Inferior parietal cortex (tissue), 1 donor: ENCODE measurements at regions not wholly inside any gene's neighbourhood (a gene's known extent, or its start where the extent isn't known, plus 50 kb on each side); places are given as distances from the start of the nearest gene placed in this dataset.

Source experiments
- DNase-seq: peaks from one replicate; pipeline ENCODE4 v3.0.0-alpha.2; 2016; ENCODE audit errors: extremely low spot score

DNA sequence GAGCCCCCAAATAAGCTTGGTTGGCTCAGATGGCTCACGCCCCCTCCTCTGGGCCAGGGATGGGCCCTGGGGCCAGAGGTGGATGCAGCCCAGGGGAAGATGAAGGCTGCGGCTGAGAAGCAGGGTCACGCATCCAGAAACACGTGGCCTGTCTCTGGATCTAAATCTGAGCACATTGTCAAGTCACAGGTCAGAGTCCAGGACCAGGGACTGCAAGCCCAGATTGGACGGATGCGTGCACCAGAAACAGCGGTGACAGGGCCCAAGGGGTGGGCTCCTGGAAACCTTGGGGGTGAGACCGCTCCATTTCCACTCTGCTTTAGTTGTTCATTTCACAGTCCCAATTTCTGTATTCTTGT lies 226.2 kb downstream of the ACKR3 start:
- DNase-seq: no peak

DNA sequence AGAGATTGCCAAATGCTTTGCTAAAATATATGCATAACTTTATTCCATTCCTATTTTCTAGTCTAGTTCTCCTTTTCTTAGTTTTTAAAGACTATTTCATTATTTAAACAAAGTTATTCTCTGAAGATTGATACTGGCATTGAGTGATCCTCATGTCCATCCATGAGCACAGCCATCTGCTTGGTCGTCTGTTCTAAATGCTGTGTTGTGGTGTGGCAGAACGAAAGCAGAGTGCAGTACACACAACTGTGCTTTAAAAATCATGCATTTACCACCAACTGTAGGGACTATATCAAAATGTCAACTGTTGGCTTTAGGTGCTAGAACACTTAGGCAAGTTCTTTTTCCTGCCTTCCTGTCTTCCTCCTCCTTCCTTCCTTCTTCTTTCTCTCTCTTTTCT lies 226.6 kb downstream of the ACKR3 start:
- no peak for DNase-seq

DNA sequence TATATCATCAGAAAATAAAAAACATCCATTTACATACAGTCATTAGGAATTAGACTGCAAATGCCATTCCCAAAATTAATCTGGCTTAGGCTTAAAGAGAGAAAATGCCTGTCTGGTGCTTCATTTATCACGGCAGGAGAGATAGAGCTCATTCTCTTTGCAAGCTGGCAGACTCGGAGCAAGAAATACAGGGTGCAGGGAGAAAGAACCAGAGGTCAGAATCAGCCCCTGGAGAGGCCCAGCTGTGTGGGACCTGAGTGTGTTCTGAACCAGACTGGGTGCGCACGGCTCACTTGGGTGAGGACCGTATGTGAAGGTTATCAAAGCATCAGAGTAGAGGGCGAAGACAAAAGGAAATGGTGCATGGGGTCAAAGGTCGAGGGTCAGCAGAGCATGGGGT lies 227.8 kb downstream of the ACKR3 start:
- no peak for DNase-seq

DNA sequence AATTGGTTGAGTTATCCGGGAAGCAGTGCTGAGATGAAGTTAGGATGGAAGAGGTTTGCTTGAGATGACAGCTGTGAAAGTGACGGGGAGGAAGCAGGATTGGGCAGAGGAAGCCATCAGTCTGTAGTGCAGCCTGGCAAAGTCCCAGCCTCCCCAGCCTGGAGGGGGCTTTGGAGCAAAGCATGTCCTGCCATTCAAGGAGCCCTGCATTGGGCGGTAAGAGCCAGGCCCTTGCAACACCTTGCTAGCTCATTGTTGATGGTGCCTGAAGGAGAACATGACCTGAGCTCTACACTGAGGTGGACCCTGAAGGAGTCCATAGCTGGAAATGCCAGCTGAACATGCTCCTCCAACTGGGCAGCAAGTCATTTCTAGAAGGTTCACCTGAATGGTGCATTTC lies 228.9 kb downstream of the ACKR3 start:
- no peak for DNase-seq

DNA sequence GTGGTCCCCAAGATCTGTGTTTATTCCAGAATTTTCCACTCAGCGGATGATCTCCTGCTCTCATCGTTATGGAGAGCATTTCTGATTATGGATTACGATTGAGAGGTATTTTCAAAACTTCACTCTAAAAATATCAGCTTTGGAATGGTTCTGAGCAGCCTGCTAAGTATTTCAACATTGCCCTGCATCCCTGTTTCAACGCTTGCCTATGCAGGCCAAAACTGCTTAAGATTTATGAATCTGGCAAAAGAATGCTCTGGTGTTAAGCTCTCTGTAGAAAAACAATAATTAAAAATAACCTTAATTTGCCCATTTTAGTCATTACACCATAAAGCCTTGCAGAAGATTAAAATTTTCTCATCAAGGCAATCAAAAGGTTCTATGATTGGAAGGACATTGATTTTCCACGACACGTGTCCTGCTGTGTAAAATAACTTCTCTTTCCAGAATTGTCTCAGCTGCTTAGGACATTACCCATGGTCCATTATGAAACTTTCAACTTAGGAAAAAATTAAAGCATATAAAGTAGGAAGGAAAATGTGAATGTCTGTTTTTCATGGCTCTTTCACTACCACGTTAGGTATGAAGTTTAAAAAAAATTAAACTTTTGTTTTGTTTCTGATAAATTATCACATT lies 229.9 kb downstream of the ACKR3 start:
- no peak for DNase-seq

DNA sequence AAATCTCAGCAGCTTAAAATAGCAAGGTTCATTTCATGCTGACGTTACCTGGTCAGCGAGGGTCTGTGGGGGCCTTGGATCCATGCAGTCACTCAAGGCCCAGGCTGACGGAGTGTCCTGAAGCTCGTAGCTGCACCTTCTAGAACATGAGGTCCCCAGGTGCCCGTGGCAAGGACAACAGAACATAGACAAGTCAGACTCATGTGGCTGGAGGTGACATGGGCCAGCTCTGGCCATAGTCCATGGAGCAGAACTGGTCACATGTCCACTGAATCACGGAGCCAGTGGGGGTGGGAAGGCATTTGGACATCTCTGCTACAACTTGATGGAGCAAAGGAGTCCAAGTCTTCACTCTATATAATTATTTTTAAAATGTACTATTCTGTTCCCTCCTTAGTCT lies 233.2 kb downstream of the ACKR3 start:
- DNase-seq: no peak

DNA sequence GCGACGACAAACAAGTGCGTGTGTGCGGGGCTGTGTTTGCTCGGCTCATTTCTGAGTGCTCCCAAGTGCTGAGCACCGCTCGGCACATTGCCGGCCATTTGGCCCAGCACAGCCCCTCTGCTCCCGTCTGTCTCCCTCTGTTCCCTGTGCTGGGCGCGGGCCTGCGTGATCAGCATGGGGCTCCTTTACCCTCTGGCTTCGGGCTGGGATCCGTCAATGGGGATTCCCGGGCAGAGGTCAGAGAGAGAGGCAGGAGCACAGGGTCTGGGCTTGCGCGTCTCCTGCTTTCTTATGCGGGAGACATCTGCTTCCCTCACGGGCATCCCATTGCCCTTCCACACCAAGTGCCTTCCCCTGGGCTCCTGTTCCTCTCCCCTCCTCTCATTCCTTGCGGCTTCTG lies 234.0 kb downstream of the ACKR3 start:
- no peak for DNase-seq

DNA sequence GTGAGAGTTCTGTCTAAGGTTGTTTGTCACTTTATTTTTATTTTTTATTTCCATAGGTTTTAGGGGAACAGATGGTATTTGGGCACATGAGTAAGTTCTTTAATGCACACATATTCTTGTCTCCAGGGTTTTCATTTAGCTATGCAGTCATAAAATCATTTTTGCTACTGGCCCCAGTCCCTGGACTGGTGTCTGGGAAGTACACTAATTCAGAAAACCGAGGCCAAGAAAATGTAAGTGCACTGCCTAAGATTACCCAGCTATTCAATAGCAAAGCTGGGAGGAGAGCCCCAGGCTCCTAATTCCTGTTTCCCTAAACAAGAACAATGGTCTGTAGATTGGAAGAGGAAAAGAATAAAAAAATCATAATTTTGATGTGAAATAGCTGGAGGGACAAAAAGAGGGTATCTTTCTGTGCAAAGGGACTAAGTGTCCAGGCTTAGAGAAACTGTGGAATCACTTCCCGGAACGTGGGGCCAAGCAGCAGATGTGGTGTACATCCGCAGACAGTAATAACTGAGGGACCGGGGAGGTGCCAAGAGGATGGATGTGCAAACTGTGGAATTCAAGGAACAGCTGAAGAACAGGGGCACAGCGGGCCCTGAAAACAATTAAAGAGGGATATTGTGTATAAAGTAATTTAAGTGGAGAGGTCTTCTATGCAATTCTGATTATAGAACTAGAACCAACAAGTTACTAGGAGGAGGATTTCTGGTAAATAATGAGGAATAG lies 236.3 kb downstream of the ACKR3 start:
- no peak for DNase-seq

DNA sequence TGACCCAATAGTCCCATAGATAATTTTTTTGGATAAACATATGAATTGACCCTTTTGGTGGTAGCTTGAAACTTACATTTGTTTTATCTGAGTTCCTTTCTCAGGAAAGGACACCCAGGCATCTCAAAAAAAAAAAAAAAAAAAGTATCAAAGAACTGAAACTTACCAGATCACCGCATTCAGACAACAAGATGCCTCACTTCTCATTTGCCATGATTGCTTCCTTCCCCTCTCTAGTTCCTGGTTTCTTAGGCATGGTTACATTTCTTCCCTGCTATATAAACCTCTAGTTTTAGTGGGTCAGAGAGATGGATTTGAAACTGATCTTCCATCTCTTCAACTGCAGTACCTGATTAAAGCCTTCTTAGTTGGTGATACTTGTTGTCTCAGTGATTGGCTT lies 240.1 kb downstream of the ACKR3 start:
- no peak for DNase-seq

DNA sequence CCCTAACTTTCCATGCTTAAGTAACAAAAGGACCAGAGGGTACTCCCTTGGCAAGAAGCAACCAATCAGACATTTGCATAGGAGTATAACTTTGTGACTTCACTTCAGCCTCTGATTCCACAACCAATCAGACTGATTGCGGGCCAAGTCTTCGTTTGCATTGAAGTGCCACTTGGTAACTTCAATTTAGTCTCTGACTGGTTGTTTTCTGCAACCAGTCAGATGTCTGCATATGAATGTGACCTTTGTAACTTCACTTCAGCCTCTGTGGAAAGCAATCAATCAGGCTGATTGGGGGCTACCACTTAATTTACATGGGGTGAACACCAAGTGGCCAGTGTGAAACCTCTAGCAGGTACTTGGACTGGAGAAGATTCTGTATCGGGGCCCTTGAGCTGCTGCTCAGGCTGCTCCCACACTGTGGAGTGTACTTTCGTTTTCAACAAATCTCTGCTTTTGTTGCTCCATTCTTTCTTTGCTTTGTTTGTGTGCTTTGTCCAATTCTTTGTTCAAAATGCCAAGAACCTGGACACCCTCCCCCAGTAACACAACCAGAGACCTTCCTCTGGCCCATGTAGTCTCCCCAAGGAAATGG lies 241.5 kb downstream of the ACKR3 start:
- no peak for DNase-seq

DNA sequence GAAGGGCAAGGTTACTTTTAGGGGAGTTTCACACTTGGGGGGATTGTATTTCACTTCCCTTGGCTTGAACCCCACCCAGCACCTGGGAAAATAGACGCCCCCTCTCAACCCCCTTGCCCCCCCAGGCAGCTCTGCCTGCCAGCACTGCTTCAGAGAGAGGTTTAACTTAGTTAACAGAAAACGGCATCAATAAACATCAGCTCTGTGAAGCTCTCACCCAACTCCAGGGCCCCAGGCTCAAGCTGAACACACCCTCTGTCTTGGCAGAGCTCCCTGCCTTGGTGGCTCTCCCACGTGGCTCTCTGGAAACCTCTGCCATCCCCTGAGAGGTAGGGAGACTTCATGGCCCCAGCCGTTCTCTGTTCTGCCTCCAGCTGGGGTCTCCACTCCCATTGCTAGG lies 244.1 kb downstream of the ACKR3 start:
- DNase-seq: no peak

DNA sequence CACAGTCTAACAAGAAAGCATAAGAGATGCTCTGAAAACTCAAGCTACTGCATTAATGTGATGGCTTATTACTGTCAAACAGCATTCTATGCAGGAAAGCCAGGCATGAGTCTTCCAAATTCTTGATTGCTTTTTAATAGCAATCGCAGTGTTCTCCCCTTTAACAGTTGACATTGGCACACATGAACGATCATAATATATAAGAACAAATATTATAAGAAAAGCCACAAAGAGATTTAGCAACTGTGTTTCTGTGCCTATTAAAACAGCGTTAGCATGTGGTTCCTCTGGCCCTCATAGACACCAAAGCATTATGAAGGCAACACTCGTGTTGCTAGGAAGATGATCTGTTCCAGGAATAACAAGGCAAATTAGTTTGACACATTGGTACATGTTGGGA lies 245.0 kb downstream of the ACKR3 start:
- DNase-seq: no peak

DNA sequence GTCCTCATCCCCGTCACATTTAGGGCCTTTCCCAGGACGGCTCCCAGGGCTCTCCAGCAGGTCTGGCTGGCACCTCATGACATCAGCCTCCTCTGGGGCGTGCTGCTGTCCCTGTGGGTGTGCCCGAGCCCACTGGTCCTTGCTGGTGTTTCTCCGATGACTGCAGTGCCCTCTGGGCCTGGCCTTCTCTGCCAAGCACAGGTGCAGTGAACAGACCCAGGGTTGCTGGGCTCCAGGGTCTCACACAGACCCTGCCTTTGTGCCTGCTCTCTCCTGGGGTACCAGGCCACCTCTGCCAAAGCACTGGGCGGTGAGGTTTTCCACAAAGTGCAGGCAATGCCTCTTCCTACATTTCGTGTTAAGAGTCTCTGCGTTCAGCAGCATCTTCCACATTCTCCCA lies 246.1 kb downstream of the ACKR3 start:
- no peak for DNase-seq

DNA sequence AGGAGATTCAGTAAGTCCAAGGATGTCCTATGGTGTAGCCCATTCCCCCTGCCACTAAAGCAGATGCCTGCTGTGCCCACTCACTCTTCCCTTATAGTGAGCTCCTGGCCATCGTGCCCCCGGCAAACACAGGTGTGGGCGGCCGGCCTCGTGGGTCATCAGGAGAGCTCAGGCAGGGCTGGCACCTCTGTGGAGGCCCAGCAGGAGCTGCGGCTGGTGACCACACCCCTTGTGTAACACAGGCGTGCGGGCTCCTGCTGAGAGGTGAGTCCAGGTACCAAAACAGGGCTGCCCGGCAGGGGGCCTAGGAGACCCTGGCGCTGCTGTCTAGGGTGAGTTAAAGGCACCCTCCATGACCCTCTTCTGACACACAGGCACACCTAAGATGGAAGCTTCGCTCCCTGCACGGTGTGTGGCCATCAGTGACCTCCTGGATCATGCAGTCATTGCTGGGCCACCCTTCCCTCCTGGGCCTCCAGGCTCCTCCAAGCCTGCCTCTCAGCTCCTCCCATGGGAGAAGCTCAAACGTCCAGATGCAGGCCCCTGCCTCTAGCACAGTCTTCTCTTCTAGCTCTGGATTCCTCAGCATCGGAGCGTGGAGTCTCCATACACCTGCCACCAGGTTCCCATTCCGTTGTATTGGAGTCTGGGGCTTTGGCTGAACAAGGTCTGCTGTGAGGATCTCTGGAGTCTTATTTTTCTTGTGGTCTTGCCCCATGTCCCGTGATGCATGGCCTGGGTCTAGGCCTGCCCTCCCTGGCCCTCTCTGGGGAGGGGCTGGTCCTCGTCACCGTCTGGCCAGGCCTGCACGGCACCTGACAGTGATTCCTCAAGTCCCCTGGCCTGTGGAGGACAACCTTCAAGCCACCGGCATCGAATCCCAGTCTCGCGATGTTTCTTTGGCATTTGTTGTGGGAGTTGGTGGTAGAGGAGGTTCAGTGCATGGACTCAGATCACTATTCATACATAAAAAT lies 246.9 kb downstream of the ACKR3 start:
- no peak for DNase-seq

DNA sequence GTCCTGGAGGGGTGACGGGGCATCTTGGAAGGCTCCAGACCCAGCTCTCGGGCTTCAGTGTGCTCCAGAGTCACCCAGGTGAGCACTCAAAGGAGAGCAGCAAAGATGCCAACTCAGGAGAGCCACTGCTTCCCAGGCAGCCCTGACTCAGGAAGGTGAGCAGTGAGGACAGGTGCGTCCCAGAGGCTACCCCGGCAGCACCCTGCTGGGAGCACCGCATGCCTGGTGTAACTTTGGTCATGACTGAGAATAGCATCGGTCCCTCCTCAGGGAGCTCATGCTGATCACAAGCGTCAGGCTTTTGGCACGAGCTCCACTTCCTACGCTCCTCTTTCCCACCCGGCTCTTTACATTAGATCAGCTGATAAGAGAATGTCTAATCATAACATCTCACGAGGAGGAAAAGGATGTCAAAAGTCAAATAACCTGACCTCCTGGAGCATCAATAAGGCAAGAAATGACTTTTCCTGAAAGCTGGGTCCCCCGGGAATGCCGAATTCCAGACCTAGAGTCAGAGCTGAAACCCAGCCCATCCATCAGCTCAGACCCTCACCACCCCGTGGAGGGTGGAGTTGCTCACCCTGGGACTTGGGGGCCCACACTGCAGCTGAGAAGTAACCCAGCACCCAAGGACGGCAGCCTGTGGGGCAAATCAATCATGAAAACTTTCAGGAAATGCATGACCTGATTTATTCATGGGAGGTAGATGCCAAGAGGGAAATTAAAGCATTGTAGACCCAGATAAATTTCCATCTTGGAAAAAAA lies 248.8 kb downstream of the ACKR3 start:
- DNase-seq: no peak

DNA sequence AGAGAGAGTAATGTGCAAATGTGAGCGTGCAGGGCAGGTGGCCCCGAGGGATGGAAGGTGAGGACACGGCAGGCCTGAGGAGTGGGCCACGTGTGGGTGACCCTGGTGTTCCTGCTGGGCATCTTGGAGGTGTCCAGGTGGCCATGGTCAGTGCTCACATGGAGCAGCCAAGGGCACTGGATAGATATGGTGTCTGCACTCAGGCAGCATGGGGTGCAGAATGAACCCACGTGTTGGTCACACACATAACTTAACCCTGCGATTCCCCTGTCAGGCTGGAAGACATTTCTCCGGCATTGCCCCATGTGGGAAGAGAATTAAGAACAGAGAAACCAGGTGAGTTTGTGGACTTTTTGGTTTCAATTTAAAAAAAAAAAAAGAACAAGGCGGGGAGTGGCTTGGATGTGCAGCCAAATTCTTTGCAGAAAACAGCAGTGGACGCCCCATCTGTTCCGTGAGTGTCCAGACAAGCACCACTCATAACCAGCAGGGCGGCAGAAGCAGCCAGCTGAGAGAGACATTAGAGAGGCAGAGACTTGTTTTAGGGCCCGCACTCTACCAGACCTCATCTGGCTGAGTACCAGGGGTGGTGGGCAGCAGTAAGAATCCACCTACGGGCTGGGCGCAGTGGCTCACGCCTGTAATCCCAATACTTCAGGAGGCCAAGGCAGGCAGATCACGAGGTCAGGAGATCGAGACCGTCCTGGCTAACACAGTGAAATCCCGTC lies 249.8 kb downstream of the ACKR3 start:
- DNase-seq: no peak

DNA sequence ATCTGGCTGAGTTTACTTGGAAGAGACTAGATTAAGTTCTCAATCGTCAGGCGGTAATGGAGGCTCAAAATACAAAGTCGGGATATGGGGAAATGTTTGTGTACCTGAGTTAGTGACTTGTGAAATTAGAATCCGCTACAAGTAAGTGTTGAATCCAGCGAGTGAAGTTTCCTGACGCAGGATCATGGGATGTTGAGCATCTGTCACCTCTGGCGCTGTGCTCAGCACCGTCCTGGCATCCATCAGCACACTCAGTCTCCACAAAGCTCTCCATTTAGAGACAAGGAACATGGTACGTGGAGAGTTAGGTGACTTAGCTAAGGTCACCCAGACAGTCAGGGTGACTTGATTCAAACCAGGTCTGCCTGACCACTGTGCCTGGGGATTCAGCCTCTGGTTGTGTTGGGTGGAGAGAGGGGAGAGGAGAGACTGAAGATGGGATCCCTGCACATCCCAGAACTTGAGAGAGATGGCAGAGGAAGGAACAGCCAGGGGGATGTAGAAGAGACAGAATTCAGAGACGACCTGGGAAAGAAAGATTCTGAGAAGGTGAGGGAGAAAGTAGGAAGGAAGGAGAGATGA lies 251.2 kb downstream of the ACKR3 start:
- no peak for DNase-seq

DNA sequence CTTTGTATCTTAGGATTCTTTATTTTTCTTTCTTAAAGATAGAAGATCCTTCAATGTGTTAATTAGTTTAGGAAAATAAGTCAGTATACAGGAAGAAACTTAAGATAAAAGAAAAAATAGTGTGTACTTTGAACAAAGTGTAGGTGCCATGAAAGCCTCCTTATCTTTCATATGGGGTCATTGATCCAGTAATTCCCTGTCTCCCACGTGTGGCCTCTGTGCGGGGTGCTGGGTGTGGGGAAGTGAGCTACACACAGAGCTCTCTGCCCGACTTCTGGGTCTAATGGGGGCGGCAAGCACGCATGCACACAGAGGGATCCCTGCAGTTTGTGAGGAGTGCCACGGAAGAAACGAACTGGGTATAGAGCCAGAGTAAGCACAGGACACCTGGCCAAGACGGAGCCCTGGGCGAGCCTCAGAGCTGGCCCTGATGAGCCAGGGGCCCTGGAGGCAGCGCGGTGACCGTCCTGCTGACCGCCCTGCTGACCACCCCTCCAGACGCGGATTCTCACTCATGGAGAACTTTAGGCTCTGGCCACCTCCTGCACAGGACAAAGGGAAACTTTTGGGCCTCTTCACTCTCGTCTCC lies 253.5 kb downstream of the ACKR3 start:
- no peak for DNase-seq

DNA sequence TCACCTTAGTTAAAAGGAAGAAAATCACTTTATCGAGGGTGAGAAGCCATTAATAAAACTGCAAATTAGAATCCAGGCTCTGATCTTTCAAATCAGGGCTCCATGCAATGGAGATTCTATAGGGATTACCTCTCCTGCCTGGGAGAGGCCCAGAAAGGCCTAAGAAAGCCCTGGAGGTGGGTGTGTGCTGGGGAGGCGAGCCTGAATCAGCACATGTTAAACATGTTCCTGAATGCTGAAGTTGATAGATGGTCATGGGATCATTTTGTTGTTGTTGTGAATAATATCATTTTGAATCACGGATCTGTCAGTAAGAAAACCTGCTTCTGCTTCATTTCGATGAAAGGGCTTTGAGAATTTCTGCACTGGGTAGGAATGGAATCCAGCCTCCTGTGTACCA lies 254.3 kb downstream of the ACKR3 start:
- no peak for DNase-seq

DNA sequence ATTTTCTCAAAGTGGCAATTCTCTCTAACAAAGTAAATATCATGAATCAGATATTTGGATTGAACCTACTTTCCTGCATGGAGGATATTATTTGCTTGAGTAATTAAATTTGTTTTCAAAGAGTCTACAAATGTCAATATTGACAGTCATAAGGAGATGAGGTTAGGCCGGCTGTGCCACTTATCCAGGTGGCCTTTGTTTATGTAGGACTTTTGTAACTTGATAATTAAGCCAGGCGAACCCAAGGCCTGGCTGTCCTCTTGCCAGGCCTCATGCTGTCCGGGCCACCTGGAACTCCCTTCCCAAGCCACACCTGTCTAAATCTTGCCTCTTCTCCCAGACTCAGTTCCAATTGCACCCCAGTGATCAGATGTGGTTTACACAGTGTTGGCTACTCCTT lies 255.2 kb downstream of the ACKR3 start:
- DNase-seq: no peak
